Neural cell (in vitro differentiated cells): ENCODE measurements at regions not wholly inside any gene's neighbourhood (a gene's known extent, or its start where the extent isn't known, plus 50 kb on each side); places are given as distances from the start of the nearest gene placed in this dataset.

Experiments used
- EP300 ChIP-seq: fragments of 450-650 bp; conservative IDR thresholded peaks from 2 replicates; pipeline ENCODE4 v1.6.1; 2014; ENCODE audit warnings: antibody characterized with exemption, mild to moderate bottlenecking, moderate library complexity; ENCODE audit not compliant: poor library complexity, severe bottlenecking
- POLR2AphosphoS5 ChIP-seq: IDR thresholded peaks from 2 replicates; pipeline ENCODE4 v1.6.1; 2012
- RAD21 ChIP-seq: fragments of 450-650 bp; conservative IDR thresholded peaks from 2 replicates; pipeline ENCODE4 v1.6.1; 2014; ENCODE audit warnings: antibody characterized with exemption, mild to moderate bottlenecking, moderate library complexity
- TF ChIP-seq, protein P1 (sequence below): fragments of 450-650 bp; IDR thresholded peaks from 2 replicates; pipeline ENCODE4 v1.5.1; 2014; ENCODE audit warnings: antibody characterized with exemption, mild to moderate bottlenecking, moderate library complexity; ENCODE audit not compliant: poor library complexity, severe bottlenecking
- TF ChIP-seq, protein P2 (sequence below): IDR thresholded peaks from 2 replicates; pipeline ENCODE4 v1.6.1; 2012; ENCODE audit warnings: borderline replicate concordance

DNA sequence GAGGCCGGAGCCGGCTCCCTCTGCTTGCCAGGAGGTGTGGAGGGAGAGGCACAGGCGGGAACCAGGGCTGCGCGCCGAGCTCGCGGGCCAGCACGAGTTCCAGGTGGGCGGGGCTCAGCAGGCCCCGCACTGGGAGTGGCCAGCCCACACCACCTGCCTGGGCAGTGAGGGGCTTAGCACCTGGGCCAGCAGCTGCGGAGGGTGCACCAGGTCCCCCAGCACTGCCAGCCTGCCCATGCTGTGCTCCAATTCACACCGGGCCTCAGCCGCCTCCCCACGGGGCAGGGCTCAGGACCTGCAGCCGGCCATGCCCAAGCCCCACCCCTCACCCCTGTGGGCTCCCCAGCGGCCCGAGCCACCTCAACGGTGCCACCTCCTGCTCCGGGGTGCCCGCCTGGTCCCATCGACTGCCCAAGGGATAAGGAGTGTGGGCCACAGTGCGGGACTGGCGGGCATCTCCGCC is 72.4 kb upstream of the PPP2R5C start:
- TF ChIP-seq, protein P1, sequence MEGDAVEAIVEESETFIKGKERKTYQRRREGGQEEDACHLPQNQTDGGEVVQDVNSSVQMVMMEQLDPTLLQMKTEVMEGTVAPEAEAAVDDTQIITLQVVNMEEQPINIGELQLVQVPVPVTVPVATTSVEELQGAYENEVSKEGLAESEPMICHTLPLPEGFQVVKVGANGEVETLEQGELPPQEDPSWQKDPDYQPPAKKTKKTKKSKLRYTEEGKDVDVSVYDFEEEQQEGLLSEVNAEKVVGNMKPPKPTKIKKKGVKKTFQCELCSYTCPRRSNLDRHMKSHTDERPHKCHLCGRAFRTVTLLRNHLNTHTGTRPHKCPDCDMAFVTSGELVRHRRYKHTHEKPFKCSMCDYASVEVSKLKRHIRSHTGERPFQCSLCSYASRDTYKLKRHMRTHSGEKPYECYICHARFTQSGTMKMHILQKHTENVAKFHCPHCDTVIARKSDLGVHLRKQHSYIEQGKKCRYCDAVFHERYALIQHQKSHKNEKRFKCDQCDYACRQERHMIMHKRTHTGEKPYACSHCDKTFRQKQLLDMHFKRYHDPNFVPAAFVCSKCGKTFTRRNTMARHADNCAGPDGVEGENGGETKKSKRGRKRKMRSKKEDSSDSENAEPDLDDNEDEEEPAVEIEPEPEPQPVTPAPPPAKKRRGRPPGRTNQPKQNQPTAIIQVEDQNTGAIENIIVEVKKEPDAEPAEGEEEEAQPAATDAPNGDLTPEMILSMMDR: no peak
- TF ChIP-seq RAD21 (no peak), POLR2AphosphoS5 (no peak), EP300 (no peak)
- TF ChIP-seq, protein P2, sequence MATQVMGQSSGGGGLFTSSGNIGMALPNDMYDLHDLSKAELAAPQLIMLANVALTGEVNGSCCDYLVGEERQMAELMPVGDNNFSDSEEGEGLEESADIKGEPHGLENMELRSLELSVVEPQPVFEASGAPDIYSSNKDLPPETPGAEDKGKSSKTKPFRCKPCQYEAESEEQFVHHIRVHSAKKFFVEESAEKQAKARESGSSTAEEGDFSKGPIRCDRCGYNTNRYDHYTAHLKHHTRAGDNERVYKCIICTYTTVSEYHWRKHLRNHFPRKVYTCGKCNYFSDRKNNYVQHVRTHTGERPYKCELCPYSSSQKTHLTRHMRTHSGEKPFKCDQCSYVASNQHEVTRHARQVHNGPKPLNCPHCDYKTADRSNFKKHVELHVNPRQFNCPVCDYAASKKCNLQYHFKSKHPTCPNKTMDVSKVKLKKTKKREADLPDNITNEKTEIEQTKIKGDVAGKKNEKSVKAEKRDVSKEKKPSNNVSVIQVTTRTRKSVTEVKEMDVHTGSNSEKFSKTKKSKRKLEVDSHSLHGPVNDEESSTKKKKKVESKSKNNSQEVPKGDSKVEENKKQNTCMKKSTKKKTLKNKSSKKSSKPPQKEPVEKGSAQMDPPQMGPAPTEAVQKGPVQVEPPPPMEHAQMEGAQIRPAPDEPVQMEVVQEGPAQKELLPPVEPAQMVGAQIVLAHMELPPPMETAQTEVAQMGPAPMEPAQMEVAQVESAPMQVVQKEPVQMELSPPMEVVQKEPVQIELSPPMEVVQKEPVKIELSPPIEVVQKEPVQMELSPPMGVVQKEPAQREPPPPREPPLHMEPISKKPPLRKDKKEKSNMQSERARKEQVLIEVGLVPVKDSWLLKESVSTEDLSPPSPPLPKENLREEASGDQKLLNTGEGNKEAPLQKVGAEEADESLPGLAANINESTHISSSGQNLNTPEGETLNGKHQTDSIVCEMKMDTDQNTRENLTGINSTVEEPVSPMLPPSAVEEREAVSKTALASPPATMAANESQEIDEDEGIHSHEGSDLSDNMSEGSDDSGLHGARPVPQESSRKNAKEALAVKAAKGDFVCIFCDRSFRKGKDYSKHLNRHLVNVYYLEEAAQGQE: no peak
